CD4-positive, alpha-beta T cell (primary cell): ENCODE measurements at regions not wholly inside any gene's neighbourhood (a gene's known extent, or its start where the extent isn't known, plus 50 kb on each side); places are given as distances from the start of the nearest gene placed in this dataset.

Source experiments
- ATAC-seq: fragments of 200-7000 bp; cut with Tn5 transposase; one replicate; pipeline ENCODE4 v1.10.0; 2022; ENCODE audit warnings: mild to moderate bottlenecking; ENCODE audit not compliant: poor library complexity
- CTCF ChIA-PET: fragments of 350-600 bp; sonication (Branson Sonifier 250); formaldehyde crosslinking; loops from one replicate; lab custom pipeline; 2021; ENCODE audit warnings: antibody characterized with exemption, inconsistent platforms; lab: Charles Lee
- POLR2A ChIA-PET: fragments of 350-600 bp; sonication (Branson Sonifier 250); formaldehyde crosslinking; loops from one replicate; lab custom pipeline; 2021; ENCODE audit warnings: antibody characterized with exemption, inconsistent platforms; lab: Charles Lee
- DNase-seq, 14 experiments: peaks; one replicate each; pipeline ENCODE4 v3.0.0-alpha.2; 2013 to 2020; ENCODE audit warnings: mixed read lengths in 2 of 14
- H3K27ac ChIP-seq, 2 donors: one replicate each; pipeline versions ENCODE4 v1.5.1 to v1.7.0; 2013; ENCODE audit warnings: low read length in 2 of 2, low read depth in 1 of 2, mild to moderate bottlenecking in 1 of 2
- H3K27me3 ChIP-seq, 2 experiments: 1 replicate in 1 of 2; 2 replicates in 1 of 2; pipeline versions ENCODE4 v1.6.1 to v1.7.0; 2013; ENCODE audit warnings: low read length in 2 of 2, control low read depth in 1 of 2, mild to moderate bottlenecking in 1 of 2, moderate library complexity in 1 of 2; ENCODE audit not compliant: insufficient read depth in 2 of 2, control insufficient read depth in 1 of 2
- H3K36me3 ChIP-seq: one replicate; pipeline ENCODE4 v1.6.1; 2013; ENCODE audit warnings: low read length, control low read depth; ENCODE audit not compliant: insufficient read depth
- H3K4me1 ChIP-seq: one replicate; pipeline ENCODE4 v1.6.1; 2013; ENCODE audit warnings: low read length, control low read depth; ENCODE audit not compliant: insufficient read depth
- H3K4me3 ChIP-seq: one replicate; pipeline ENCODE4 v1.5.1; 2013; ENCODE audit warnings: mild to moderate bottlenecking, low read length, moderate library complexity
- H3K9me3 ChIP-seq, 2 experiments: 1 replicate in 1 of 2; 2 replicates in 1 of 2; pipeline versions ENCODE4 v1.6.1 to v1.7.0; 2013; ENCODE audit warnings: low read length in 2 of 2, mild to moderate bottlenecking in 2 of 2, control low read depth in 1 of 2, moderate library complexity in 1 of 2; ENCODE audit not compliant: control insufficient read depth in 1 of 2, insufficient read depth in 1 of 2
- H3K27ac Mint-ChIP-seq: one replicate; pipeline ENCODE4 v1.8.0; 2020; ENCODE audit warnings: mixed read lengths
- H3K27me3 Mint-ChIP-seq: one replicate; pipeline ENCODE4 v1.8.0; 2021; ENCODE audit warnings: mixed read lengths
- H3K36me3 Mint-ChIP-seq: one replicate; pipeline ENCODE4 v1.8.0; 2021; ENCODE audit warnings: low read depth, mixed read lengths
- H3K4me1 Mint-ChIP-seq: one replicate; pipeline ENCODE4 v1.8.0; 2021; ENCODE audit warnings: low read depth, mixed read lengths
- H3K4me3 Mint-ChIP-seq: one replicate; pipeline ENCODE4 v1.8.0; 2020; ENCODE audit warnings: mild to moderate bottlenecking, mixed read lengths
- H3K9me3 Mint-ChIP-seq: one replicate; pipeline ENCODE4 v1.8.0; 2020; ENCODE audit warnings: mixed read lengths
- CTCF ChIP-seq: fragments of 200-600 bp; IDR thresholded peaks from one replicate; pipeline ENCODE4 v1.8.0; 2022; ENCODE audit warnings: antibody characterized with exemption, mild to moderate bottlenecking
- intact Hi-C, 2 experiments: fragments of 100-400 bp; cut with DNase I in 1 of 2; cut with micrococcal nuclease in 1 of 2; formaldehyde crosslinking; loops; one replicate each; pipeline versions ENCODE4 v1.15.1 to v1.9.0; 2023 to 2025; cut with DNase I, micrococcal nuclease

GRCh38 chr6:21665110-21665391, 71.5 kb downstream of the SOX4 start:
- Histone ChIP-seq H3K4me1 (peaks cover 21% of the 10 kb centered on the region), H3K27me3 (peaks cover 34 to 55% of the 10 kb centered on the region in 2 experiments), H3K9me3 (peaks cover 0 to 18% of the 10 kb centered on the region in 2 experiments), H3K4me3 (no peak overlapping the region), H3K27ac (no peak overlapping the region), H3K36me3 (no peaks in the 10 kb centered on the region)
- no peak for ATAC-seq
- POLR2A ChIA-PET = no interaction called here
- Mint-ChIP-seq H3K4me1 (peaks cover 34% of the 10 kb centered on the region), H3K9me3 (no peaks in the 10 kb centered on the region), H3K4me3 (peak overlapping the region; percentile 68), H3K27me3 (peaks cover 77% of the 10 kb centered on the region), H3K36me3 (no peaks in the 10 kb centered on the region), H3K27ac (no peak overlapping the region)
- intact Hi-C loops = no loop called here
- TF ChIP-seq CTCF = no peak
- CTCF ChIA-PET = no interaction called here
- no peak for DNase-seq

GRCh38 chr6:21665392-21666200, 72.0 kb downstream of the SOX4 start:
- no peaks in the 10 kb centered on the region for H3K9me3 Mint-ChIP-seq
- Histone ChIP-seq H3K36me3 (no peaks in the 10 kb centered on the region), H3K27ac (no peak overlapping the region), H3K27me3 (peaks cover 34 to 55% of the 10 kb centered on the region in 2 experiments), H3K9me3 (peaks cover 0 to 18% of the 10 kb centered on the region in 2 experiments), H3K4me1 (peaks cover 21% of the 10 kb centered on the region), H3K4me3 (no peak overlapping the region)
- ChIA-PET CTCF (no interaction called here), POLR2A (no interaction called here)
- DNase-seq (peak in 1 of 14 experiments; percentile 5), ATAC-seq (no peak)
- TF ChIP-seq CTCF = no peak
- H3K4me3 Mint-ChIP-seq = peak overlapping the region; percentile 68
- no peaks in the 10 kb centered on the region for H3K36me3 Mint-ChIP-seq
- peaks cover 82% of the 10 kb centered on the region for H3K27me3 Mint-ChIP-seq
- peaks cover 34% of the 10 kb centered on the region for H3K4me1 Mint-ChIP-seq
- H3K27ac Mint-ChIP-seq = no peak overlapping the region
- intact Hi-C loops = no loop called here

- H3K27ac ChIP-seq = no peak overlapping the region
- ATAC-seq (no peak), DNase-seq (peak in 1 of 14 experiments; percentile 13)
- Mint-ChIP-seq H3K36me3 (no peaks in the 10 kb centered on the region), H3K27me3 (peaks cover 82% of the 10 kb centered on the region), H3K4me3 (peak overlapping the region; percentile 77), H3K4me1 (peaks cover 34% of the 10 kb centered on the region), H3K27ac (no peak overlapping the region), H3K9me3 (no peaks in the 10 kb centered on the region)
- no peaks in the 10 kb centered on the region for H3K36me3 ChIP-seq
- H3K4me3 ChIP-seq = no peak overlapping the region
- H3K27me3 ChIP-seq = peaks cover 34 to 55% of the 10 kb centered on the region in 2 experiments
- peaks cover 0 to 18% of the 10 kb centered on the region in 2 experiments for H3K9me3 ChIP-seq
- TF ChIP-seq CTCF = no peak
- peaks cover 21% of the 10 kb centered on the region for H3K4me1 ChIP-seq
- POLR2A ChIA-PET = no interaction called here
- intact Hi-C loops = no loop called here
- CTCF ChIA-PET = no interaction called here
Measured at GRCh38 chr6:21666201-21666691, 72.7 kb downstream of the SOX4 start.
